ENCODE measurements at regions not wholly inside any gene's neighbourhood (a gene's known extent, or its start where the extent isn't known, plus 50 kb on each side); places are given as distances from the start of the nearest gene placed in this dataset.

DNA sequence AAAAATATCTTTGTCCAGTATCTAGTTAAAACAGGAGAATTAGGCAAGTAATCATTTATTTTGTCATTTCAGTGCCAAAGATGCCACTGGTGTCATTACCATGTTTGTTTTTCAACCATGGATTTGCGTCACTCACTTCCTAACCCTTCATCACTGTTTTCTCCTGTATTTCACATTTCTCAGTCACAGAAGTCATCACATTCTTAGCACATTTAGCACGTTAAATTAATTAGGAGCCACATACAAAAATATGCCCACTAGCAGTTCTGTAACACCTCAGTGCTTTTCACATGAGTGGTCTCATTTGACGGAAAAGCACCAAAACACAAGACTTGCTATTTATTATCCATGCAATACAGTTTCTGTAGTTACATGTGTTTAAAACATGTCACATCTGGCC lies 546.0 kb downstream of the METTL15 start:
- Histone ChIP-seq H3K9me3 (ENCODE audit: insufficient read depth, low read length) (no peaks in the 10 kb centered on the region), H3K4me3 (ENCODE audit: insufficient read length, low read depth) (no peak overlapping the region), H3K36me3 (ENCODE audit: insufficient read depth, insufficient read length, low read length) (no peaks in the 10 kb centered on the region), H3K4me1 (ENCODE audit: insufficient read depth, insufficient read length) (no peaks in the 10 kb centered on the region), H3K27me3 (ENCODE audit: insufficient read depth, insufficient read length) (no peaks in the 10 kb centered on the region), H3K9ac (ENCODE audit: insufficient read length, low read depth) (no peak overlapping the region)
- TF ChIP-seq ZNF274 (IDR thresholded peaks at IDR 0.05; ENCODE audit: low read depth, low read length) (no peak), YY1 (IDR thresholded peaks at IDR 0.05; ENCODE audit: insufficient read depth, insufficient read length) (no peak)
- no peak for DNase-seq (ENCODE audit: low read depth, low spot score)

DNA sequence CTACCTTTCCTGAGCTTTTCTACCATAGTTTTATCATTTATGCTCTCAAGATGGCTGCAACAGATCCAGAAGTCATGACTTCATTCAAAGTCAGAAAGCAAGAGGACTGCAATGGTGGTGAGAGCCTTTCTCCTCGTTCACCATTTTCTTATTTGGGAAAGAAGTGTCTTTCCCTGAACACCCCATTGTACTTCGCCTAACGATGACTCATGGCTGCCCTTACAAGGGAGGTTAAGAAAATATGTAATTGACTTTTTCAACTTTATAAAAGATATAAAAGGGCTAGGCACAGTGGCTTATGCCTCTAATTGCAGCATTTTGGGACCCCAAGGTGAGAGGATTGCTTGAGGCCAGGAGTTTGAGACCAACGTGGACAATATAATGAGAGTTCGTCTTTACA lies 541.7 kb downstream of the METTL15 start:
- Histone ChIP-seq H3K9ac (ENCODE audit: insufficient read length, low read depth) (no peak overlapping the region), H3K36me3 (ENCODE audit: insufficient read depth, insufficient read length, low read length) (no peaks in the 10 kb centered on the region), H3K4me1 (ENCODE audit: insufficient read depth, insufficient read length) (no peaks in the 10 kb centered on the region), H3K27me3 (ENCODE audit: insufficient read depth, insufficient read length) (no peaks in the 10 kb centered on the region), H3K9me3 (ENCODE audit: insufficient read depth, low read length) (no peaks in the 10 kb centered on the region), H3K4me3 (ENCODE audit: insufficient read length, low read depth) (no peak overlapping the region)
- DNase-seq (ENCODE audit: low read depth, low spot score), result no peak
- TF ChIP-seq SUZ12 (IDR thresholded peaks at IDR 0.05; ENCODE audit: extremely low read depth, insufficient read depth, insufficient read length), result no peak
- TF ChIP-seq YY1 (IDR thresholded peaks at IDR 0.05; ENCODE audit: insufficient read depth, insufficient read length), result no peak
- TF ChIP-seq ZNF274 (IDR thresholded peaks at IDR 0.05; ENCODE audit: low read depth, low read length), result no peak

- H3K4me1 ChIP-seq (ENCODE audit: insufficient read depth, insufficient read length), result no peaks in the 10 kb centered on the region
- no peak overlapping the region for H3K9ac ChIP-seq (ENCODE audit: insufficient read length, low read depth)
- TF ChIP-seq SUZ12 (IDR thresholded peaks at IDR 0.05; ENCODE audit: extremely low read depth, insufficient read depth, insufficient read length) (no peak), YY1 (IDR thresholded peaks at IDR 0.05; ENCODE audit: insufficient read depth, insufficient read length) (no peak), ZNF274 (IDR thresholded peaks at IDR 0.05; ENCODE audit: low read depth, low read length) (no peak)
- no peak overlapping the region for H3K4me3 ChIP-seq (ENCODE audit: insufficient read length, low read depth)
- no peaks in the 10 kb centered on the region for H3K36me3 ChIP-seq (ENCODE audit: insufficient read depth, insufficient read length, low read length)
- no peaks in the 10 kb centered on the region for H3K27me3 ChIP-seq (ENCODE audit: insufficient read depth, insufficient read length)
- H3K9me3 ChIP-seq (ENCODE audit: insufficient read depth, low read length), result no peaks in the 10 kb centered on the region
- no peak for DNase-seq (ENCODE audit: low read depth, low spot score)
Measured at GRCh38 chr11:28636566-28636965, 528.4 kb downstream of the METTL15 start.

DNA sequence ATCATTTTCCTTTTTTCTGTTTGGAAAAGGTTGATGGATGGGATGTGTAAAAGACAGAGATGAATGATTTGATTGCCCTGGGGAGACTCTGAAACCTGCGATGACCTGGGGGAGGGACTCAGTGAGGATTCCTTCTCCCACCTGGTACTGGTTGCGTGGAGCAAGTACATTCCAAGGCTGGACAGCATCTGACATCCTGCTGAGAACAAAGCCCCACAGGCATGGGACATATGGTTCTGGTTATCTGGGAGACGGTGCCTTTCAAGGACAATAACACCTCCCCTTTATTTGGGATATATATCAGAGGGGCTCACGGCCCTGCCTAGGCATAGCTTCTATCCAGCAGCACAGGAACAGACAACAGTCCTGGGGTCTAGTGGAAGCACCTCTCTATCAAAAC lies 527.8 kb downstream of the METTL15 start:
- Histone ChIP-seq H3K36me3 (ENCODE audit: insufficient read depth, insufficient read length, low read length) (no peaks in the 10 kb centered on the region), H3K9ac (ENCODE audit: insufficient read length, low read depth) (no peak overlapping the region), H3K27me3 (ENCODE audit: insufficient read depth, insufficient read length) (no peaks in the 10 kb centered on the region), H3K4me1 (ENCODE audit: insufficient read depth, insufficient read length) (no peaks in the 10 kb centered on the region), H3K4me3 (ENCODE audit: insufficient read length, low read depth) (no peak overlapping the region), H3K9me3 (ENCODE audit: insufficient read depth, low read length) (no peaks in the 10 kb centered on the region)
- DNase-seq (ENCODE audit: low read depth, low spot score), result no peak
- TF ChIP-seq YY1 (IDR thresholded peaks at IDR 0.05; ENCODE audit: insufficient read depth, insufficient read length), result no peak
- TF ChIP-seq ZNF274 (IDR thresholded peaks at IDR 0.05; ENCODE audit: low read depth, low read length), result no peak
- TF ChIP-seq SUZ12 (IDR thresholded peaks at IDR 0.05; ENCODE audit: extremely low read depth, insufficient read depth, insufficient read length), result no peak

DNA sequence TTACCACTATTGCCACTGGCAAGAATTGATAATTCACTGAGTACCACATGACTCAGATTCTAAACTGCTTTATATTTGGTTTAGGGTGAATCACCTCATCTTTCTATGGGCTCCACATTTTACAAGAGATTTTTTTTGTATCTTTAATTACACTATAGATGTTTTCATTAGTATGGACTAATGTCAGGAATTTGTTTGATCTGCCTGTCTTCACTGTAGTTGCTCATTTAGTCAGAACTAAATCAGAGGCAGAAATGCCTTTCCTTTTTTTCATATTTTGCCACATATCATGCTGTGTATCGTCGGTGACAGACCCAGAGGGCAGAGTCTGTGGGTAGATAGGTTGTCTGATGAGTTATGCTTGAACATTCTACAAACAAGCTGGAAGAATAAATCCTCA lies 524.1 kb downstream of the METTL15 start:
- Histone ChIP-seq H3K9me3 (ENCODE audit: insufficient read depth, low read length) (no peaks in the 10 kb centered on the region), H3K4me1 (ENCODE audit: insufficient read depth, insufficient read length) (no peaks in the 10 kb centered on the region), H3K27me3 (ENCODE audit: insufficient read depth, insufficient read length) (no peaks in the 10 kb centered on the region), H3K9ac (ENCODE audit: insufficient read length, low read depth) (no peak overlapping the region), H3K36me3 (ENCODE audit: insufficient read depth, insufficient read length, low read length) (no peaks in the 10 kb centered on the region), H3K4me3 (ENCODE audit: insufficient read length, low read depth) (no peak overlapping the region)
- no peak for DNase-seq (ENCODE audit: low read depth, low spot score)
- TF ChIP-seq YY1 (IDR thresholded peaks at IDR 0.05; ENCODE audit: insufficient read depth, insufficient read length) (no peak), SUZ12 (IDR thresholded peaks at IDR 0.05; ENCODE audit: extremely low read depth, insufficient read depth, insufficient read length) (no peak), ZNF274 (IDR thresholded peaks at IDR 0.05; ENCODE audit: low read depth, low read length) (no peak)

GRCh38 chr11:28631148-28631547 lies 523.0 kb downstream of the METTL15 start:
- no peaks in the 10 kb centered on the region for H3K4me1 ChIP-seq (ENCODE audit: insufficient read depth, insufficient read length)
- no peak overlapping the region for H3K9ac ChIP-seq (ENCODE audit: insufficient read length, low read depth)
- TF ChIP-seq SUZ12 (IDR thresholded peaks at IDR 0.05; ENCODE audit: extremely low read depth, insufficient read depth, insufficient read length) (no peak), YY1 (IDR thresholded peaks at IDR 0.05; ENCODE audit: insufficient read depth, insufficient read length) (no peak), ZNF274 (IDR thresholded peaks at IDR 0.05; ENCODE audit: low read depth, low read length) (no peak)
- no peaks in the 10 kb centered on the region for H3K36me3 ChIP-seq (ENCODE audit: insufficient read depth, insufficient read length, low read length)
- no peaks in the 10 kb centered on the region for H3K27me3 ChIP-seq (ENCODE audit: insufficient read depth, insufficient read length)
- DNase-seq (ENCODE audit: low read depth, low spot score), result no peak
- no peaks in the 10 kb centered on the region for H3K9me3 ChIP-seq (ENCODE audit: insufficient read depth, low read length)
- no peak overlapping the region for H3K4me3 ChIP-seq (ENCODE audit: insufficient read length, low read depth)

GRCh38 chr11:28629235-28629634 lies 521.0 kb downstream of the METTL15 start:
- Histone ChIP-seq H3K9ac (ENCODE audit: insufficient read length, low read depth) (no peak overlapping the region), H3K36me3 (ENCODE audit: insufficient read depth, insufficient read length, low read length) (no peaks in the 10 kb centered on the region), H3K27me3 (ENCODE audit: insufficient read depth, insufficient read length) (no peaks in the 10 kb centered on the region), H3K4me1 (ENCODE audit: insufficient read depth, insufficient read length) (no peaks in the 10 kb centered on the region), H3K9me3 (ENCODE audit: insufficient read depth, low read length) (no peaks in the 10 kb centered on the region), H3K4me3 (ENCODE audit: insufficient read length, low read depth) (no peak overlapping the region)
- TF ChIP-seq SUZ12 (IDR thresholded peaks at IDR 0.05; ENCODE audit: extremely low read depth, insufficient read depth, insufficient read length), result no peak
- no peak for DNase-seq (ENCODE audit: low read depth, low spot score)

DNA sequence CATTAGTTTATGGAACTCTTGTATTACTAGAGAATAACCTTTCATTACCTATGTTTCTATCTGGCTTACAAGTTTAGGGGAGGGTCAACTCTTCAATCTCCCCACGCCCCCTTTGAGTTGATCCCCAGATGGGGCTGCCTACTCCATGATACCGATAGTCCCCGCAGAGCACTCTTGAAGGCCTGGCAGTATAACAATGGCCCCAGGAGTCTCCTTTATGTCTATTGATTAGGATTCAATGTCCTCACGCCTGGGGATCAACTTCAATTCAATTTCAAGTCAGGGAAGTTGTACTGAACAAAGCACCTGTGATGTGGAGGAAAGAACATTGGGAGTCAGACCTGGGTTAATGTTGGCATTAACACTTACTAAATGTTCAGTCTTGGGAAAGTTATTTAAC lies 520.2 kb downstream of the METTL15 start:
- Histone ChIP-seq H3K4me1 (ENCODE audit: insufficient read depth, insufficient read length) (no peaks in the 10 kb centered on the region), H3K4me3 (ENCODE audit: insufficient read length, low read depth) (no peak overlapping the region), H3K9me3 (ENCODE audit: insufficient read depth, low read length) (no peaks in the 10 kb centered on the region), H3K9ac (ENCODE audit: insufficient read length, low read depth) (no peak overlapping the region), H3K27me3 (ENCODE audit: insufficient read depth, insufficient read length) (no peaks in the 10 kb centered on the region), H3K36me3 (ENCODE audit: insufficient read depth, insufficient read length, low read length) (no peaks in the 10 kb centered on the region)
- TF ChIP-seq ZNF274 (IDR thresholded peaks at IDR 0.05; ENCODE audit: low read depth, low read length) (no peak), YY1 (IDR thresholded peaks at IDR 0.05; ENCODE audit: insufficient read depth, insufficient read length) (no peak), SUZ12 (IDR thresholded peaks at IDR 0.05; ENCODE audit: extremely low read depth, insufficient read depth, insufficient read length) (no peak)
- DNase-seq (ENCODE audit: low read depth, low spot score), result no peak

Measured in NT2/D1 (cell line).